ENCODE measurements at regions not wholly inside any gene's neighbourhood (a gene's known extent, or its start where the extent isn't known, plus 50 kb on each side); places are given as distances from the start of the nearest gene placed in this dataset.

- Histone ChIP-seq H3K36me3 (no peaks in the 10 kb centered on the region), H3K4me3 (no peak overlapping the region), H3K4me1 (no peaks in the 10 kb centered on the region), H3K27ac (no peak overlapping the region), H3K9me3 (no peaks in the 10 kb centered on the region), H3K27me3 (no peaks in the 10 kb centered on the region)
- TF ChIP-seq CTCF (IDR thresholded peaks at IDR 0.05): no peak
- DNase-seq (ENCODE audit: low spot score in 2 of 2): no peak
- intact Hi-C loops (cut with DNase I): no loop called here
Measured at GRCh38 chr13:47474326-47474725, 526.7 kb downstream of the SUCLA2 start.

GRCh38 chr13:47472516-47472915 is 528.6 kb downstream of the SUCLA2 start:
- intact Hi-C loops (cut with DNase I): no loop called here

GRCh38 chr13:47463726-47464125 is 537.3 kb downstream of the SUCLA2 start:
- no peak for TF ChIP-seq CTCF (IDR thresholded peaks at IDR 0.05)
- DNase-seq (ENCODE audit: low spot score in 2 of 2): no peak
- intact Hi-C loops (cut with DNase I): no loop called here
- no peaks in the 10 kb centered on the region for H3K9me3 ChIP-seq
- no peaks in the 10 kb centered on the region for H3K4me1 ChIP-seq
- no peaks in the 10 kb centered on the region for H3K36me3 ChIP-seq
- no peak overlapping the region for H3K27ac ChIP-seq
- H3K27me3 ChIP-seq: no peaks in the 10 kb centered on the region
- no peak overlapping the region for H3K4me3 ChIP-seq

More at GRCh38 chr13:47472516-47472915, 528.6 kb downstream of the SUCLA2 start:
- no peak for DNase-seq (ENCODE audit: low spot score in 2 of 2)
- H3K9me3 ChIP-seq: no peaks in the 10 kb centered on the region
- no peak overlapping the region for H3K27ac ChIP-seq
- H3K36me3 ChIP-seq: no peaks in the 10 kb centered on the region
- no peak for TF ChIP-seq CTCF (IDR thresholded peaks at IDR 0.05)
- no peaks in the 10 kb centered on the region for H3K27me3 ChIP-seq
- H3K4me1 ChIP-seq: no peaks in the 10 kb centered on the region
- no peak overlapping the region for H3K4me3 ChIP-seq

GRCh38 chr13:47463002-47463401 is 538.1 kb downstream of the SUCLA2 start:
- no peak for TF ChIP-seq CTCF (IDR thresholded peaks at IDR 0.05)
- H3K9me3 ChIP-seq: no peaks in the 10 kb centered on the region
- intact Hi-C loops (cut with DNase I): no loop called here

GRCh38 chr13:47461816-47462215 is 539.3 kb downstream of the SUCLA2 start:
- Histone ChIP-seq H3K4me1 (no peaks in the 10 kb centered on the region), H3K4me3 (no peak overlapping the region), H3K27me3 (no peaks in the 10 kb centered on the region), H3K36me3 (no peaks in the 10 kb centered on the region), H3K27ac (no peak overlapping the region), H3K9me3 (no peaks in the 10 kb centered on the region)
- TF ChIP-seq CTCF (IDR thresholded peaks at IDR 0.05): no peak
- intact Hi-C loops (cut with DNase I): no loop called here
- DNase-seq (ENCODE audit: low spot score in 2 of 2): no peak

More at GRCh38 chr13:47463002-47463401, 538.1 kb downstream of the SUCLA2 start:
- Histone ChIP-seq H3K27me3 (no peaks in the 10 kb centered on the region), H3K27ac (no peak overlapping the region), H3K4me1 (no peaks in the 10 kb centered on the region), H3K36me3 (no peaks in the 10 kb centered on the region), H3K4me3 (no peak overlapping the region)
- no peak for DNase-seq (ENCODE audit: low spot score in 2 of 2)

- Histone ChIP-seq H3K9me3 (no peaks in the 10 kb centered on the region), H3K27me3 (no peaks in the 10 kb centered on the region), H3K4me3 (no peak overlapping the region), H3K27ac (no peak overlapping the region), H3K4me1 (no peaks in the 10 kb centered on the region), H3K36me3 (no peaks in the 10 kb centered on the region)
- intact Hi-C loops (cut with DNase I): no loop called here
- no peak for DNase-seq (ENCODE audit: low spot score in 2 of 2)
- peak in 1 of 3 experiments; percentile 30 for TF ChIP-seq CTCF (IDR thresholded peaks at IDR 0.05)
Measured at GRCh38 chr13:47459512-47459911, 541.6 kb downstream of the SUCLA2 start.
